ENCODE measurements at regions not wholly inside any gene's neighbourhood (a gene's known extent, or its start where the extent isn't known, plus 50 kb on each side); places are given as distances from the start of the nearest gene placed in this dataset.

GRCh38 chr2:138842341-138842740 lies 62.2 kb upstream of the NXPH2 start:
- no peak for TF ChIP-seq CTCF (optimal IDR thresholded peaks at IDR 0.05 in 1 of 3, IDR thresholded peaks at IDR 0.05 in 1 of 3, conservative IDR thresholded peaks at IDR 0.05 in 1 of 3; ENCODE audit: extremely low read depth in 1 of 3, insufficient read depth in 2 of 3, low read length in 3 of 3)
- no peak for TF ChIP-seq EZH2 (IDR thresholded peaks at IDR 0.05; ENCODE audit: low read length)
